K562 (cell line): ENCODE measurements at regions not wholly inside any gene's neighbourhood (a gene's known extent, or its start where the extent isn't known, plus 50 kb on each side); places are given as distances from the start of the nearest gene placed in this dataset.

Experiments
- GTF2A2 ChIP-seq: IDR thresholded peaks from 2 replicates; pipeline ENCODE4 v1.6.1; 2016; ENCODE audit warnings: mild to moderate bottlenecking, missing genetic modification characterization, missing compliant biosample characterization
- HDGF ChIP-seq: fragments of 450-650 bp; IDR thresholded peaks from 2 replicates; pipeline ENCODE4 v1.6.1; 2016
- ILK ChIP-seq: fragments of 450-650 bp; IDR thresholded peaks from 2 replicates; pipeline ENCODE4 v1.6.1; 2016; ENCODE audit warnings: missing genetic modification characterization, low read depth, mild to moderate bottlenecking, missing compliant biosample characterization, moderate library complexity, borderline replicate concordance
- PTTG1 ChIP-seq: fragments of 450-650 bp; IDR thresholded peaks from 2 replicates; pipeline ENCODE4 v1.6.1; 2016; ENCODE audit warnings: low read depth, mild to moderate bottlenecking, missing genetic modification characterization, missing compliant biosample characterization
- ZBTB8A ChIP-seq: fragments of 450-650 bp; IDR thresholded peaks from 2 replicates; pipeline ENCODE4 v1.6.1; 2018; ENCODE audit warnings: mild to moderate bottlenecking, moderate library complexity; ENCODE audit not compliant: partially characterized antibody
- ZNF12 ChIP-seq: sonication (generic); formaldehyde crosslinking; IDR thresholded peaks from 2 replicates; pipeline ENCODE4 v1.4.0; 2020; ENCODE audit warnings: mild to moderate bottlenecking, missing genetic modification reagents
- ZNF639 ChIP-seq, 2 experiments: fragments of 200-800 bp in 1 of 2; sonication (Bioruptor generic) in 1 of 2; sonication (generic) in 1 of 2; formaldehyde crosslinking in 1 of 2; IDR thresholded peaks in 1 of 2; conservative IDR thresholded peaks in 1 of 2; 2 replicates each; pipeline versions ENCODE4 v1.5.0 to v1.6.1; 2016 to 2020; ENCODE audit warnings: missing compliant biosample characterization in 1 of 2, missing genetic modification characterization in 1 of 2, missing genetic modification reagents in 1 of 2
- TF ChIP-seq, protein P1 (sequence below): fragments of 450-650 bp; IDR thresholded peaks from 2 replicates; pipeline ENCODE4 v1.7.1; 2018; ENCODE audit warnings: mild to moderate bottlenecking, low read depth; ENCODE audit not compliant: partially characterized antibody
- TF ChIP-seq, protein P2 (sequence below): fragments of 450-650 bp; formaldehyde crosslinking; IDR thresholded peaks from 2 replicates; pipeline ENCODE4 v1.4.0; 2020; ENCODE audit warnings: mild to moderate bottlenecking
- TF ChIP-seq, protein P3 (sequence below): fragments of 450-650 bp; formaldehyde crosslinking; IDR thresholded peaks from 2 replicates; pipeline ENCODE4 v1.4.0; 2022; ENCODE audit warnings: missing genetic modification characterization

GRCh38 chr13:32830336-32831031, 185.7 kb upstream of the KL start (continued):
- TF ChIP-seq, protein P1, sequence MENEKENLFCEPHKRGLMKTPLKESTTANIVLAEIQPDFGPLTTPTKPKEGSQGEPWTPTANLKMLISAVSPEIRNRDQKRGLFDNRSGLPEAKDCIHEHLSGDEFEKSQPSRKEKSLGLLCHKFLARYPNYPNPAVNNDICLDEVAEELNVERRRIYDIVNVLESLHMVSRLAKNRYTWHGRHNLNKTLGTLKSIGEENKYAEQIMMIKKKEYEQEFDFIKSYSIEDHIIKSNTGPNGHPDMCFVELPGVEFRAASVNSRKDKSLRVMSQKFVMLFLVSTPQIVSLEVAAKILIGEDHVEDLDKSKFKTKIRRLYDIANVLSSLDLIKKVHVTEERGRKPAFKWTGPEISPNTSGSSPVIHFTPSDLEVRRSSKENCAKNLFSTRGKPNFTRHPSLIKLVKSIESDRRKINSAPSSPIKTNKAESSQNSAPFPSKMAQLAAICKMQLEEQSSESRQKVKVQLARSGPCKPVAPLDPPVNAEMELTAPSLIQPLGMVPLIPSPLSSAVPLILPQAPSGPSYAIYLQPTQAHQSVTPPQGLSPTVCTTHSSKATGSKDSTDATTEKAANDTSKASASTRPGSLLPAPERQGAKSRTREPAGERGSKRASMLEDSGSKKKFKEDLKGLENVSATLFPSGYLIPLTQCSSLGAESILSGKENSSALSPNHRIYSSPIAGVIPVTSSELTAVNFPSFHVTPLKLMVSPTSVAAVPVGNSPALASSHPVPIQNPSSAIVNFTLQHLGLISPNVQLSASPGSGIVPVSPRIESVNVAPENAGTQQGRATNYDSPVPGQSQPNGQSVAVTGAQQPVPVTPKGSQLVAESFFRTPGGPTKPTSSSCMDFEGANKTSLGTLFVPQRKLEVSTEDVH = no peak
- no peak for TF ChIP-seq ILK
- TF ChIP-seq, protein P2, sequence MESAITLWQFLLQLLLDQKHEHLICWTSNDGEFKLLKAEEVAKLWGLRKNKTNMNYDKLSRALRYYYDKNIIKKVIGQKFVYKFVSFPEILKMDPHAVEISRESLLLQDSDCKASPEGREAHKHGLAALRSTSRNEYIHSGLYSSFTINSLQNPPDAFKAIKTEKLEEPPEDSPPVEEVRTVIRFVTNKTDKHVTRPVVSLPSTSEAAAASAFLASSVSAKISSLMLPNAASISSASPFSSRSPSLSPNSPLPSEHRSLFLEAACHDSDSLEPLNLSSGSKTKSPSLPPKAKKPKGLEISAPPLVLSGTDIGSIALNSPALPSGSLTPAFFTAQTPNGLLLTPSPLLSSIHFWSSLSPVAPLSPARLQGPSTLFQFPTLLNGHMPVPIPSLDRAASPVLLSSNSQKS (CRISPR knock-in tag) = no peak
- TF ChIP-seq, protein P3, sequence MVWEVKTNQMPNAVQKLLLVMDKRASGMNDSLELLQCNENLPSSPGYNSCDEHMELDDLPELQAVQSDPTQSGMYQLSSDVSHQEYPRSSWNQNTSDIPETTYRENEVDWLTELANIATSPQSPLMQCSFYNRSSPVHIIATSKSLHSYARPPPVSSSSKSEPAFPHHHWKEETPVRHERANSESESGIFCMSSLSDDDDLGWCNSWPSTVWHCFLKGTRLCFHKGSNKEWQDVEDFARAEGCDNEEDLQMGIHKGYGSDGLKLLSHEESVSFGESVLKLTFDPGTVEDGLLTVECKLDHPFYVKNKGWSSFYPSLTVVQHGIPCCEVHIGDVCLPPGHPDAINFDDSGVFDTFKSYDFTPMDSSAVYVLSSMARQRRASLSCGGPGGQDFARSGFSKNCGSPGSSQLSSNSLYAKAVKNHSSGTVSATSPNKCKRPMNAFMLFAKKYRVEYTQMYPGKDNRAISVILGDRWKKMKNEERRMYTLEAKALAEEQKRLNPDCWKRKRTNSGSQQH (CRISPR knock-in tag) = no peak
- TF ChIP-seq ZNF12 (CRISPR knock-in tag) = no peak
- TF ChIP-seq PTTG1 = no peak
- TF ChIP-seq GTF2A2 (tag) = no peak
- TF ChIP-seq ZNF639 (CRISPR knock-in tag; conservative IDR thresholded peaks at IDR 0.05 in 1 of 2, IDR thresholded peaks at IDR 0.05 in 1 of 2) = no peak
- TF ChIP-seq HDGF = no peak
- no peak for TF ChIP-seq ZBTB8A
